Mesodermal cell (in vitro differentiated cells): ENCODE measurements at regions not wholly inside any gene's neighbourhood (a gene's known extent, or its start where the extent isn't known, plus 50 kb on each side); places are given as distances from the start of the nearest gene placed in this dataset.
A peak's percentile ranks its signal among the peaks of the same experiment; 100 is the strongest.
"Not testable (repeated sequence)": the region's sequence is repeated elsewhere in the genome, so short reads cannot be mapped to it uniquely, and the experiment has no call there.

Source experiments
- H3K27ac ChIP-seq: 2 replicates; pipeline ENCODE4 v1.7.0; 2013; ENCODE audit warnings: mild to moderate bottlenecking, low read depth, low read length, moderate library complexity; ENCODE audit not compliant: severe bottlenecking
- H3K36me3 ChIP-seq: 2 replicates; pipeline ENCODE4 v1.7.1; 2013; ENCODE audit warnings: mild to moderate bottlenecking, low read length, moderate library complexity; ENCODE audit not compliant: control insufficient read depth, insufficient read depth
- H3K4me1 ChIP-seq: one replicate; pipeline ENCODE4 v1.7.1; 2013; ENCODE audit warnings: mild to moderate bottlenecking, low read length; ENCODE audit not compliant: insufficient read depth, control insufficient read depth, poor library complexity, severe bottlenecking
- H3K4me3 ChIP-seq: 2 replicates; pipeline ENCODE4 v1.7.0; 2013; ENCODE audit warnings: low read length, control low read depth, mild to moderate bottlenecking; ENCODE audit not compliant: insufficient read depth, poor library complexity, severe bottlenecking; ENCODE audit errors: extremely low read depth
- H3K9me3 ChIP-seq: 2 replicates; pipeline ENCODE4 v1.7.1; 2013; ENCODE audit warnings: mild to moderate bottlenecking, low read length, moderate library complexity; ENCODE audit not compliant: control insufficient read depth
- WGBS, 2 experiments: methylation state at CpG; one replicate each; pipeline ENCODE4 v1.1.5; 2013; ENCODE audit warnings: missing lambda C conversion rate in 2 of 2; ENCODE audit not compliant: insufficient coverage in 2 of 2; 5-methylcytosine and 5-hydroxymethylcytosine counted together

GRCh38 chr15:98547741-98548138 lies 100.6 kb upstream of the IGF1R start:
- Histone ChIP-seq H3K36me3 (no peaks in the 10 kb centered on the region), H3K4me3 (peak overlapping the region; percentile 49), H3K9me3 (no peaks in the 10 kb centered on the region), H3K27ac (peak overlapping the region; percentile 69), H3K4me1 (no peaks in the 10 kb centered on the region)
- 0 to 3% methylated on average over 8 to 13 of the region's 19 CpGs for WGBS, 2 experiments

DNA sequence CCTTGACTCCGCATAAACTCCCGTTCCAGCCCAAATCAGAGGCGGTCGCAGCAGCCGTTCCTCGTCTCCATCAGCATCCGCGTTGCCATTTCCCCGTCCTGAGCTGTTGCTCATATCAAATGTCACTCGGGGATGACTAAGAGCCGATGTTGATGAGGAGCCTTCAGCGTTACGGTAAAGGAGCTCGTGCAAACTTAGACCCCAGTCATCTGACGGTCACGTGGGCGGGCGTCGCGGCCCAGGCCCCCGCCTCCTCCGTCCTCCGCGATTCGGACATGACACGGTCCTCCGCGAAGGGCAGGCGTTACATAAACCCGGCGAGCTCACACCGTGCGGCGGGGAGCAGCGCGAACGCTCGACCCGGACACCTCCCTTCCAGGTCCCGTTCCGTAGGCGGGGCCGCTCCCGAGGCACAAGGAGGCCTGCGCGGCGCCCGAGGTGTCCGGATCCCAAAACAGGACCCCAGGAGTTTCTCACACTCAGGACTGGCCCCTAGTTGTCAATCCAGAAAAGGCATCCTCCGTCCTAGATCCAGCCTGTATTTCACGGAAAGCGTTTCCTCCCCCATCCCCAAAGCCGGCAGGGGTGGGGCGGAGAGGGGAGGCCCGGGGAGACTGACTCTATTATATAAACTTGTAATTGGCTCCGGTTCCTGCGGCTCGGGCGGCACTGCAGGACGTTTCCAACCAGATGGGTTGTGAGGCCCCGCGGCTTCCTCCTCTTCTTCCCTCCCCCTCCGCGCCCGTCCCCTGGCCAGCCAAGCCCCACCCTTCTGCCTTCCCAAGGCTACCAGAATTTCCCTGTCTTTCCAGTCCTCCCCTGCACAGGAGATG lies 100.0 kb upstream of the IGF1R start:
- no peaks in the 10 kb centered on the region for H3K9me3 ChIP-seq
- peak overlapping the region; percentile 69 for H3K27ac ChIP-seq
- peak overlapping the region; percentile 49 for H3K4me3 ChIP-seq
- H3K36me3 ChIP-seq, result no peaks in the 10 kb centered on the region
- WGBS, 2 experiments, result 0% methylated on average over 54 to 61 of the region's 65 CpGs
- H3K4me1 ChIP-seq, result no peaks in the 10 kb centered on the region

GRCh38 chr15:98549003-98549402 lies 99.3 kb upstream of the IGF1R start:
- peak overlapping the region; percentile 49 for H3K4me3 ChIP-seq
- 72 to 76% methylated on average over 9 of the region's 11 CpGs for WGBS, 2 experiments
- H3K27ac ChIP-seq, result no peak overlapping the region

DNA sequence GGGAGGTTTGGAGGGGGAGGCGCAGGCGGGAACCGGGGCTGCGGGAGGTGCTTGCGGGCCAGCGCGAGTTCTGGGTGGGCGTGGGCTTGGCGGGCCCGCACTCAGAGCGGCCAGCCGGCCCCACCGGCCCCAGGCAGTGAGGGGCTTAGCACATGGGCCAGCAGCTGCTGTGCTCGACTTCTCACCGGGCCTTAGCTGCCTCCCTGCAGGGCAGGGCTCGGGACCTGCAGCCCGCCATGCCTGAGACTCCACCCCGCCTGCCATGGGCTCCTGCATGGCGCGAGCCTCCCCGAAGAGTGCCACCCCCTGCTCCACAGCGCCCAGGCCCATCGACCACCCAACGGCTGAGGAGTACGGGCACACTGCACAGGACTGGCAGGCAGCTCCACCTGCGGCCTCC lies 98.6 kb upstream of the IGF1R start:
- WGBS, 2 experiments, result 93 to 98% methylated on average over 19 to 25 of the region's 26 CpGs
- no peaks in the 10 kb centered on the region for H3K36me3 ChIP-seq

More at GRCh38 chr15:98549003-98549402, 99.3 kb upstream of the IGF1R start:
- Histone ChIP-seq H3K36me3 (no peaks in the 10 kb centered on the region), H3K9me3 (no peaks in the 10 kb centered on the region), H3K4me1 (no peaks in the 10 kb centered on the region)

GRCh38 chr15:98550363-98550762 lies 98.0 kb upstream of the IGF1R start:
- 97 to 98% methylated on average over 6 of the region's 7 CpGs for WGBS, 2 experiments
- H3K36me3 ChIP-seq, H3K27ac ChIP-seq, H3K9me3 ChIP-seq, H3K4me1 ChIP-seq, H3K4me3 ChIP-seq: not testable (repeated sequence)

More for the DNA sequence above, 98.6 kb upstream of the IGF1R start:
- Histone ChIP-seq H3K4me1 (no peaks in the 10 kb centered on the region), H3K9me3 (no peaks in the 10 kb centered on the region), H3K4me3 (no peak overlapping the region), H3K27ac (no peak overlapping the region)

DNA sequence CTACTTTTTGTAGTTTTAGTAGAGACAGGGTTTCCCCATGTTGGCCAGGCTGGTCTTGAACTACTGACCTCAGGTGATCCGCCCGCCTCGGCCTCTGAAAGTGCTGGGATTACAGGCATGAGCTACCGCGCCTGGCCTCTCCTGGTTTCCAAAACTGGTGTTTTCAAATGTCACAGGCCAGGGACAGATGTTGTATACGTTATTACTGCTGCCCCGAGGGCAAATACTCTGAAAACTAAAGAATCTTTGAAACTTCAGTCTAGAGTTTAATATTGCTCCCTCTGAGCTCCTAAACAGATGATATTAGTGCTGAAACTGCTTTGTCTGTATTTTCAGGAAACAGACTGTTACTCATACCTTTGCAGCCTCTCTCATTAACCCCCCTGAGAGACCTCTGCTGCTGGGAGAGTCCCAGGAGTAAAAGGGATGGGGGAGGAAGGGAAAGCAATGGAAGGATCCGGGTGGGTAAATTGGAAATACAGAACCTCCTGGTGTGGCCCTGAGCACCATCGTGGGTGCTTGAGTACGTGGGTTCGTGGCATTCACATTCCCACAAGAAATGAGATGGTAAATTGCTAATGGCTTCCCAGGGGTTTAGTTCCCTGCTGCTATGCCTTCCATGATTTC lies 96.3 kb upstream of the IGF1R start:
- Histone ChIP-seq H3K4me3 (no peak overlapping the region), H3K4me1 (no peaks in the 10 kb centered on the region), H3K36me3 (no peaks in the 10 kb centered on the region), H3K9me3 (no peaks in the 10 kb centered on the region), H3K27ac (no peak overlapping the region)
- WGBS, 2 experiments, result 64 to 82% methylated on average over 10 of the region's 11 CpGs

- Histone ChIP-seq H3K36me3 (no peaks in the 10 kb centered on the region), H3K9me3 (no peaks in the 10 kb centered on the region), H3K4me1 (no peaks in the 10 kb centered on the region), H3K27ac (no peak overlapping the region), H3K4me3 (no peak overlapping the region)
- WGBS, 2 experiments, result 59 to 68% methylated on average over 3 to 4 of the region's 6 CpGs
Observed at GRCh38 chr15:98554272-98555172, 93.8 kb upstream of the IGF1R start.

- Histone ChIP-seq H3K9me3 (no peaks in the 10 kb centered on the region), H3K27ac (no peak overlapping the region), H3K36me3 (no peaks in the 10 kb centered on the region), H3K4me1 (no peaks in the 10 kb centered on the region), H3K4me3 (no peak overlapping the region)
Observed at GRCh38 chr15:98555173-98555515, 93.2 kb upstream of the IGF1R start.

GRCh38 chr15:98556321-98556720 lies 92.0 kb upstream of the IGF1R start:
- H3K4me1 ChIP-seq, result no peaks in the 10 kb centered on the region
- H3K36me3 ChIP-seq, result no peaks in the 10 kb centered on the region
- H3K9me3 ChIP-seq, result no peaks in the 10 kb centered on the region
- no peak overlapping the region for H3K4me3 ChIP-seq
- WGBS, 2 experiments, result 60% methylated on average over 1 of the region's 4 CpGs; no CpG with 5 or more reads in 1 of the 2 experiments
- no peak overlapping the region for H3K27ac ChIP-seq

- H3K4me3 ChIP-seq, result no peak overlapping the region
- H3K36me3 ChIP-seq, result no peaks in the 10 kb centered on the region
- no peaks in the 10 kb centered on the region for H3K4me1 ChIP-seq
- 75 to 95% methylated on average over 2 to 3 of the region's 5 CpGs for WGBS, 2 experiments
- no peaks in the 10 kb centered on the region for H3K9me3 ChIP-seq
- no peak overlapping the region for H3K27ac ChIP-seq
Observed at GRCh38 chr15:98560338-98560737, 88.0 kb upstream of the IGF1R start.
